ENCODE measurements at regions not wholly inside any gene's neighbourhood (a gene's known extent, or its start where the extent isn't known, plus 50 kb on each side); places are given as distances from the start of the nearest gene placed in this dataset.

DNA sequence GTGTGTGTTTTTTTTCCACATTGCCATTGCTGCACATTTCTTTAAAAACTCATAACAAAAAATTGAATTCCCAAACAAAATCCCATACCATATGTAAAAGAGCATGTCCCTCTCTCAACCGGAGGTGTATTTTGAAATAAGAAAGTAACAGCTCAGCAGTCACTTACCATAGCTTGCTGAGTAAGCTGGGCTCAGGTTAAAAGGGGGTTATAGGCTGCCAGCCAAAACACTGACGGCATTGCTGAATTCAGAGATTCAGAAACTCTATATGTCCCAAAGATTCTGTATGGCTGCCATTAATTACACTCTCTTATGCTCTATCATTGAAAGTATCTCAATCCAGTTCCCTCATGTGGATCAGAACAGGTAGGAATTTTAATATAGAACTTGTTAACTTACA lies 276.0 kb downstream of the FOXG1 start:
- 61% methylated on average over 2 of the region's 2 CpGs for WGBS (ENCODE audit: insufficient coverage, low coverage, low lambda C conversion rate, missing lambda C conversion rate)
- no peaks in the 10 kb centered on the region for H3K27me3 ChIP-seq
- DNase-seq (no peak), ATAC-seq (no peak)
- H3K36me3 ChIP-seq, result no peaks in the 10 kb centered on the region
- no peaks in the 10 kb centered on the region for H3K4me1 ChIP-seq
- no peaks in the 10 kb centered on the region for H3K9me3 ChIP-seq
- no peak overlapping the region for H3K4me3 ChIP-seq
- TF ChIP-seq, protein P1, sequence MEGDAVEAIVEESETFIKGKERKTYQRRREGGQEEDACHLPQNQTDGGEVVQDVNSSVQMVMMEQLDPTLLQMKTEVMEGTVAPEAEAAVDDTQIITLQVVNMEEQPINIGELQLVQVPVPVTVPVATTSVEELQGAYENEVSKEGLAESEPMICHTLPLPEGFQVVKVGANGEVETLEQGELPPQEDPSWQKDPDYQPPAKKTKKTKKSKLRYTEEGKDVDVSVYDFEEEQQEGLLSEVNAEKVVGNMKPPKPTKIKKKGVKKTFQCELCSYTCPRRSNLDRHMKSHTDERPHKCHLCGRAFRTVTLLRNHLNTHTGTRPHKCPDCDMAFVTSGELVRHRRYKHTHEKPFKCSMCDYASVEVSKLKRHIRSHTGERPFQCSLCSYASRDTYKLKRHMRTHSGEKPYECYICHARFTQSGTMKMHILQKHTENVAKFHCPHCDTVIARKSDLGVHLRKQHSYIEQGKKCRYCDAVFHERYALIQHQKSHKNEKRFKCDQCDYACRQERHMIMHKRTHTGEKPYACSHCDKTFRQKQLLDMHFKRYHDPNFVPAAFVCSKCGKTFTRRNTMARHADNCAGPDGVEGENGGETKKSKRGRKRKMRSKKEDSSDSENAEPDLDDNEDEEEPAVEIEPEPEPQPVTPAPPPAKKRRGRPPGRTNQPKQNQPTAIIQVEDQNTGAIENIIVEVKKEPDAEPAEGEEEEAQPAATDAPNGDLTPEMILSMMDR (IDR thresholded peaks at IDR 0.05), result no peak
- no peak for TF ChIP-seq POLR2A (IDR thresholded peaks at IDR 0.05)
- H3K27ac ChIP-seq, result no peak overlapping the region
- intact Hi-C loops (cut with DNase I), result no loop called here

DNA sequence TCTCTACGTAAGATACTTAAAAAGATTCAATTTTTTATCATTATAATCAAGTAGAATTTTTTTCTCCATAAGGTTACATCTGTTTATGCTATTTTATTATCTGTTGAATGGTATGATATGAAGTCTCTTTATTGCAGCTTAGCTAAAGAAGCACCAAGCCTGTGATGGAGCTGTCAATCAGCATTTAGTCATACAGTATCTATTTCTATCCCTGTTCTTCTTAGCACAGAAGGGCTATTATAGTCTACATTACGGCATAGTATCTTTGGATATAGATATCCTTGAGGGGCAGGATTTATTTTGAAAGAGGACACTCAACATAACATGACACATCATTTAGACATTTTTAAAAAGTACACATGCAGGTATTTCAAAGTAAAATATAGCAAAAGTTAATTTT lies 277.1 kb downstream of the FOXG1 start:
- H3K4me3 ChIP-seq, result no peak overlapping the region
- TF ChIP-seq, protein P1 (IDR thresholded peaks at IDR 0.05), result no peak
- no peak for TF ChIP-seq POLR2A (IDR thresholded peaks at IDR 0.05)
- no peaks in the 10 kb centered on the region for H3K27me3 ChIP-seq
- 86% methylated on average over 2 of the region's 2 CpGs for WGBS (ENCODE audit: insufficient coverage, low coverage, low lambda C conversion rate, missing lambda C conversion rate)
- intact Hi-C loops (cut with DNase I), result no loop called here
- H3K27ac ChIP-seq, result no peak overlapping the region
- no peaks in the 10 kb centered on the region for H3K4me1 ChIP-seq
- H3K36me3 ChIP-seq, result no peaks in the 10 kb centered on the region
- H3K9me3 ChIP-seq, result no peaks in the 10 kb centered on the region
- ATAC-seq, result no peak
- DNase-seq, result no peak

DNA sequence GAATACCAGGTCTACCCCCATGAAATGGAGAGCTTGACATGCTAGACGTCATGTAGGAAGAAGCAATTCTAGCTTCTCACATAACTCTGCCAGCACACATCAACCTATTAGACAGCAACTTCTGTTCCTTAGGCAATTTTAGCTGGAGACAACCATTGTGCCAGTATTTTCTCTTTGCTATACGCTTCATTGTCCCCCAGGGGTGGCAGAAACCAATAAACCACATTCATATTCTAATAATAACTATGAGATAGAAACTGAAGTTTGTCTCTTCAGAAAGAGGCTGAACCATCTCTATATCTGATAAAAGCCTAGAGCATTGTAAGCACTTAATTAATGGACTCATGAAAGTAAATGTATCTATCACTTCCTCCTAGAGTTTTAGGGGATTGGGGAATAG lies 278.6 kb downstream of the FOXG1 start:
- Histone ChIP-seq H3K27me3 (no peaks in the 10 kb centered on the region), H3K36me3 (no peaks in the 10 kb centered on the region), H3K4me3 (no peak overlapping the region), H3K4me1 (no peaks in the 10 kb centered on the region), H3K9me3 (no peaks in the 10 kb centered on the region), H3K27ac (no peak overlapping the region)
- ATAC-seq, result no peak
- TF ChIP-seq, protein P1 (IDR thresholded peaks at IDR 0.05), result no peak
- no peak for TF ChIP-seq POLR2A (IDR thresholded peaks at IDR 0.05)
- WGBS (ENCODE audit: insufficient coverage, low coverage, low lambda C conversion rate, missing lambda C conversion rate), result 48% methylated on average over 2 of the region's 2 CpGs
- no peak for DNase-seq
- intact Hi-C loops (cut with DNase I), result no loop called here

DNA sequence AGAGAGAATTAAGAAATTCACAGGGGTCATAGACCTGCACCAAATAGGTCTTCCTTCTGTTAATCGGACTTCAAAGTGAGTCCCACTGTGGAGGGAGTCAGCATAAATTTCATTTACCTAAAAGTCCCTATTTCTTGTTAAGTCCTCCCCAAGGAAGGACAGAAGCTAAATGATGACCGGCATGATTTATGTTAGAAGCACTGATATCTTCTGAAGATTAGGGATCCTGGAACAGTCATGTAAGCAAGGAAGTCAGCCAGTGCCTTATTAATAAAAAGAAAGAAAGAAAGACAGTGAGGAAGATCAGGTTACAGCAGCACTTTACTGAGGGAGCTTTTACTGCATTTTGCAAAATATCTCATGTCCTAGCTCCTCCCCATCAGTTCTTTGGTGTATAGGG lies 287.5 kb downstream of the FOXG1 start:
- TF ChIP-seq, protein P1 (IDR thresholded peaks at IDR 0.05), result no peak
- TF ChIP-seq POLR2A (IDR thresholded peaks at IDR 0.05), result no peak
- intact Hi-C loops (cut with DNase I), result no loop called here
- H3K27me3 ChIP-seq, result no peaks in the 10 kb centered on the region
- WGBS (ENCODE audit: insufficient coverage, low coverage, low lambda C conversion rate, missing lambda C conversion rate), result 54% methylated on average over 2 of the region's 2 CpGs
- H3K4me1 ChIP-seq, result no peaks in the 10 kb centered on the region
- ATAC-seq (no peak), DNase-seq (no peak)
- H3K36me3 ChIP-seq, result no peaks in the 10 kb centered on the region
- no peaks in the 10 kb centered on the region for H3K9me3 ChIP-seq
- H3K4me3 ChIP-seq, result no peak overlapping the region
- no peak overlapping the region for H3K27ac ChIP-seq

DNA sequence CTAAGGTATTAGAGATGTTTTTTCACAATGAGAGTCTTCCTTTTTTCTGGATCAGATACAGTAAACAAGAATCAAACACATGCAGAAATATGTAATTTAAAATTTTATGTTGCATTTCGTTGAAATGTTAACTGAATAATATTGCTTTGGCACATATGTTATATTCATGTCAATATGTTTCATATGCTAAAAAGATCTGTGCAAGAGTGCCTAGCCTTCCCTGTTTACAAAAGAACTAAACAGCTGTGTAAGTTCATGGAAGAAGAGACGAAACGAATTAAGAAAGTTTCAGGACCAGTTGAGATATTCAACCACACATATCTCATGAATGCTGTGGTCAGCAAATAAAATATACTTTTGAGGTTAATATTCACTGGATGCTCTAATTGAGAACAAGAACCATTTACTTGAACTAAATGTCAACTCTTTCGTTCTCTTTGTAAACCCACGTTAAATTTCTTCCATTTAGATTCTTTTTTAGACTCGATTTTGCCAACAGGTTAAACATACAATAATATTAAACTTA lies 289.5 kb downstream of the FOXG1 start:
- no peak overlapping the region for H3K4me3 ChIP-seq
- no peak overlapping the region for H3K27ac ChIP-seq
- no peak for DNase-seq
- ATAC-seq, result no peak
- TF ChIP-seq POLR2A (IDR thresholded peaks at IDR 0.05), result no peak
- TF ChIP-seq, protein P1 (IDR thresholded peaks at IDR 0.05), result no peak
- 49% methylated on average over 6 of the region's 6 CpGs for WGBS (ENCODE audit: insufficient coverage, low coverage, low lambda C conversion rate, missing lambda C conversion rate)
- no peaks in the 10 kb centered on the region for H3K27me3 ChIP-seq
- H3K36me3 ChIP-seq, result no peaks in the 10 kb centered on the region
- H3K9me3 ChIP-seq, result no peaks in the 10 kb centered on the region
- H3K4me1 ChIP-seq, result no peaks in the 10 kb centered on the region
- intact Hi-C loops (cut with DNase I), result no loop called here
